ENCODE measurements at regions not wholly inside any gene's neighbourhood (a gene's known extent, or its start where the extent isn't known, plus 50 kb on each side); places are given as distances from the start of the nearest gene placed in this dataset.

DNA sequence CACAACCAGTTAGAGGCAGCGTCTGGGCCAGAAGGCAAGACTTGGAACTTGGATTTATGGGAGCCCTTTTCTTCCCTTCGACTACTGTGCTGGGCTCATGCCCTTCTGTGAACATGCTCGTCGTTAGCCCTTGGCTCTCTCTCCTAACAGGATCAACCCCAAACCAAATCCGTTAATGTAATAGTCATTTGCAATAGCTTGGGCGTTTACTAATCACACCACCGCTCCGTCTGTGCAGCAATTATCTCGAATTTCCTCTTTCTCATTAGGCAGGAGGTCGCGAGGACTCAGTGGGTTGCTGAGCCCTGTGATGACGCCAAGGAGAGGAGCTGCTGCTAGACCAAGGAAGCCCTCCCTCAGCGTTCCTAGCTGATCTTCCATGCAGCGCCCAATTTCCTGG lies 114.7 kb downstream of the ENGASE start:
- DNase-seq (ENCODE audit: low spot score) = no peak
- Mint-ChIP-seq H3K4me3 (no peak overlapping the region), H3K36me3 (no peaks in the 10 kb centered on the region), H3K27me3 (ENCODE audit: low read depth) (peaks cover 8% of the 10 kb centered on the region), H3K27ac (no peak overlapping the region; the same call in 1 of the 2 replicates), H3K9me3 (no peaks in the 10 kb centered on the region), H3K4me1 (peaks cover 60% of the 10 kb centered on the region)
- POLR2A ChIA-PET = no interaction called here
- TF ChIP-seq ZNF671 (CRISPR knock-in tag; IDR thresholded peaks at IDR 0.05) = no peak
- TF ChIP-seq, protein P1, sequence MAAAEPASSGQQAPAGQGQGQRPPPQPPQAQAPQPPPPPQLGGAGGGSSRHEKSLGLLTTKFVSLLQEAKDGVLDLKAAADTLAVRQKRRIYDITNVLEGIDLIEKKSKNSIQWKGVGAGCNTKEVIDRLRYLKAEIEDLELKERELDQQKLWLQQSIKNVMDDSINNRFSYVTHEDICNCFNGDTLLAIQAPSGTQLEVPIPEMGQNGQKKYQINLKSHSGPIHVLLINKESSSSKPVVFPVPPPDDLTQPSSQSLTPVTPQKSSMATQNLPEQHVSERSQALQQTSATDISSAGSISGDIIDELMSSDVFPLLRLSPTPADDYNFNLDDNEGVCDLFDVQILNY (CRISPR knock-in tag; IDR thresholded peaks at IDR 0.05) = no peak
- no peak for TF ChIP-seq TP53 (CRISPR knock-in tag; IDR thresholded peaks at IDR 0.05)
- TF ChIP-seq, protein P2, sequence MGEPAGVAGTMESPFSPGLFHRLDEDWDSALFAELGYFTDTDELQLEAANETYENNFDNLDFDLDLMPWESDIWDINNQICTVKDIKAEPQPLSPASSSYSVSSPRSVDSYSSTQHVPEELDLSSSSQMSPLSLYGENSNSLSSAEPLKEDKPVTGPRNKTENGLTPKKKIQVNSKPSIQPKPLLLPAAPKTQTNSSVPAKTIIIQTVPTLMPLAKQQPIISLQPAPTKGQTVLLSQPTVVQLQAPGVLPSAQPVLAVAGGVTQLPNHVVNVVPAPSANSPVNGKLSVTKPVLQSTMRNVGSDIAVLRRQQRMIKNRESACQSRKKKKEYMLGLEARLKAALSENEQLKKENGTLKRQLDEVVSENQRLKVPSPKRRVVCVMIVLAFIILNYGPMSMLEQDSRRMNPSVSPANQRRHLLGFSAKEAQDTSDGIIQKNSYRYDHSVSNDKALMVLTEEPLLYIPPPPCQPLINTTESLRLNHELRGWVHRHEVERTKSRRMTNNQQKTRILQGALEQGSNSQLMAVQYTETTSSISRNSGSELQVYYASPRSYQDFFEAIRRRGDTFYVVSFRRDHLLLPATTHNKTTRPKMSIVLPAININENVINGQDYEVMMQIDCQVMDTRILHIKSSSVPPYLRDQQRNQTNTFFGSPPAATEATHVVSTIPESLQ (CRISPR knock-in tag; IDR thresholded peaks at IDR 0.05) = no peak
- no peak for TF ChIP-seq NFE2L1 (CRISPR knock-in tag; IDR thresholded peaks at IDR 0.05)
- TF ChIP-seq, protein P3, sequence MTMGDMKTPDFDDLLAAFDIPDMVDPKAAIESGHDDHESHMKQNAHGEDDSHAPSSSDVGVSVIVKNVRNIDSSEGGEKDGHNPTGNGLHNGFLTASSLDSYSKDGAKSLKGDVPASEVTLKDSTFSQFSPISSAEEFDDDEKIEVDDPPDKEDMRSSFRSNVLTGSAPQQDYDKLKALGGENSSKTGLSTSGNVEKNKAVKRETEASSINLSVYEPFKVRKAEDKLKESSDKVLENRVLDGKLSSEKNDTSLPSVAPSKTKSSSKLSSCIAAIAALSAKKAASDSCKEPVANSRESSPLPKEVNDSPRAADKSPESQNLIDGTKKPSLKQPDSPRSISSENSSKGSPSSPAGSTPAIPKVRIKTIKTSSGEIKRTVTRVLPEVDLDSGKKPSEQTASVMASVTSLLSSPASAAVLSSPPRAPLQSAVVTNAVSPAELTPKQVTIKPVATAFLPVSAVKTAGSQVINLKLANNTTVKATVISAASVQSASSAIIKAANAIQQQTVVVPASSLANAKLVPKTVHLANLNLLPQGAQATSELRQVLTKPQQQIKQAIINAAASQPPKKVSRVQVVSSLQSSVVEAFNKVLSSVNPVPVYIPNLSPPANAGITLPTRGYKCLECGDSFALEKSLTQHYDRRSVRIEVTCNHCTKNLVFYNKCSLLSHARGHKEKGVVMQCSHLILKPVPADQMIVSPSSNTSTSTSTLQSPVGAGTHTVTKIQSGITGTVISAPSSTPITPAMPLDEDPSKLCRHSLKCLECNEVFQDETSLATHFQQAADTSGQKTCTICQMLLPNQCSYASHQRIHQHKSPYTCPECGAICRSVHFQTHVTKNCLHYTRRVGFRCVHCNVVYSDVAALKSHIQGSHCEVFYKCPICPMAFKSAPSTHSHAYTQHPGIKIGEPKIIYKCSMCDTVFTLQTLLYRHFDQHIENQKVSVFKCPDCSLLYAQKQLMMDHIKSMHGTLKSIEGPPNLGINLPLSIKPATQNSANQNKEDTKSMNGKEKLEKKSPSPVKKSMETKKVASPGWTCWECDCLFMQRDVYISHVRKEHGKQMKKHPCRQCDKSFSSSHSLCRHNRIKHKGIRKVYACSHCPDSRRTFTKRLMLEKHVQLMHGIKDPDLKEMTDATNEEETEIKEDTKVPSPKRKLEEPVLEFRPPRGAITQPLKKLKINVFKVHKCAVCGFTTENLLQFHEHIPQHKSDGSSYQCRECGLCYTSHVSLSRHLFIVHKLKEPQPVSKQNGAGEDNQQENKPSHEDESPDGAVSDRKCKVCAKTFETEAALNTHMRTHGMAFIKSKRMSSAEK (CRISPR knock-in tag; IDR thresholded peaks at IDR 0.05; ENCODE audit: borderline replicate concordance) = no peak
- CTCF ChIA-PET = interaction anchor here (0.6 to 7.7 kb wide), 13 partner anchors 10 to 203 kb away, joined by 3 to 109 read pairs (median 6); no protein-coding TSS in a partner anchor
- ATAC-seq = no peak

DNA sequence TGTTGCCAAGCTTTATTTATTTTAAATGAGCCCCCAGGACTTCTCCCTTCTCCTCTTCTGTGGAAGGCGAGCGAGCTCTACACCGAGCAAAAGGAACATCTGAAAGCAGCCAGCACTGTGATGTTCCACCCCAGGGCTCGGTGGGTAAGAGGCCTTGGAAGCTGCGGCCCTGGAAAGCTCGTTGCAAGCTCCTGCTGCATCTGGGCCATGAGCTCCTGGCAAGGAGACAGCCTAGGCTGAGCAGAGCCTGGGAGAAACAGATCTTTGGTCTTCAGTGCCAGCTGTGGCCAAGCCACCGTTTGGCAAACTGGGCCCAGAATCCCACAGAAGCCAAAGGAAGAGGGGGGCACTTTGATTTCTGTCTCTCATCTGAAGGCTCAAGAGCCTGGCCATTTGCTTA lies 114.1 kb downstream of the ENGASE start:
- H3K27ac Mint-ChIP-seq = no peak overlapping the region
- DNase-seq (ENCODE audit: low spot score) = no peak
- no peaks in the 10 kb centered on the region for H3K36me3 Mint-ChIP-seq
- ATAC-seq = no peak
- no peaks in the 10 kb centered on the region for H3K9me3 Mint-ChIP-seq
- H3K4me3 Mint-ChIP-seq = no peak overlapping the region
- peaks cover 12% of the 10 kb centered on the region for H3K27me3 Mint-ChIP-seq (ENCODE audit: low read depth)
- ChIA-PET CTCF (interaction anchor here (0.5 to 7.7 kb wide), 26 partner anchors 11 to 520 kb away, joined by 3 to 109 read pairs (median 4); no protein-coding TSS in a partner anchor), POLR2A (interaction anchor here (0.6 kb wide), 1 partner anchor 51 kb away, joined by 3 read pairs; no protein-coding TSS in a partner anchor)
- peaks cover 60% of the 10 kb centered on the region for H3K4me1 Mint-ChIP-seq
- TF ChIP-seq, protein P4, sequence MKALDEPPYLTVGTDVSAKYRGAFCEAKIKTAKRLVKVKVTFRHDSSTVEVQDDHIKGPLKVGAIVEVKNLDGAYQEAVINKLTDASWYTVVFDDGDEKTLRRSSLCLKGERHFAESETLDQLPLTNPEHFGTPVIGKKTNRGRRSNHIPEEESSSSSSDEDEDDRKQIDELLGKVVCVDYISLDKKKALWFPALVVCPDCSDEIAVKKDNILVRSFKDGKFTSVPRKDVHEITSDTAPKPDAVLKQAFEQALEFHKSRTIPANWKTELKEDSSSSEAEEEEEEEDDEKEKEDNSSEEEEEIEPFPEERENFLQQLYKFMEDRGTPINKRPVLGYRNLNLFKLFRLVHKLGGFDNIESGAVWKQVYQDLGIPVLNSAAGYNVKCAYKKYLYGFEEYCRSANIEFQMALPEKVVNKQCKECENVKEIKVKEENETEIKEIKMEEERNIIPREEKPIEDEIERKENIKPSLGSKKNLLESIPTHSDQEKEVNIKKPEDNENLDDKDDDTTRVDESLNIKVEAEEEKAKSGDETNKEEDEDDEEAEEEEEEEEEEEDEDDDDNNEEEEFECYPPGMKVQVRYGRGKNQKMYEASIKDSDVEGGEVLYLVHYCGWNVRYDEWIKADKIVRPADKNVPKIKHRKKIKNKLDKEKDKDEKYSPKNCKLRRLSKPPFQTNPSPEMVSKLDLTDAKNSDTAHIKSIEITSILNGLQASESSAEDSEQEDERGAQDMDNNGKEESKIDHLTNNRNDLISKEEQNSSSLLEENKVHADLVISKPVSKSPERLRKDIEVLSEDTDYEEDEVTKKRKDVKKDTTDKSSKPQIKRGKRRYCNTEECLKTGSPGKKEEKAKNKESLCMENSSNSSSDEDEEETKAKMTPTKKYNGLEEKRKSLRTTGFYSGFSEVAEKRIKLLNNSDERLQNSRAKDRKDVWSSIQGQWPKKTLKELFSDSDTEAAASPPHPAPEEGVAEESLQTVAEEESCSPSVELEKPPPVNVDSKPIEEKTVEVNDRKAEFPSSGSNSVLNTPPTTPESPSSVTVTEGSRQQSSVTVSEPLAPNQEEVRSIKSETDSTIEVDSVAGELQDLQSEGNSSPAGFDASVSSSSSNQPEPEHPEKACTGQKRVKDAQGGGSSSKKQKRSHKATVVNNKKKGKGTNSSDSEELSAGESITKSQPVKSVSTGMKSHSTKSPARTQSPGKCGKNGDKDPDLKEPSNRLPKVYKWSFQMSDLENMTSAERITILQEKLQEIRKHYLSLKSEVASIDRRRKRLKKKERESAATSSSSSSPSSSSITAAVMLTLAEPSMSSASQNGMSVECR (CRISPR knock-in tag; IDR thresholded peaks at IDR 0.05; ENCODE audit: borderline replicate concordance) = no peak
- TF ChIP-seq, protein P5, sequence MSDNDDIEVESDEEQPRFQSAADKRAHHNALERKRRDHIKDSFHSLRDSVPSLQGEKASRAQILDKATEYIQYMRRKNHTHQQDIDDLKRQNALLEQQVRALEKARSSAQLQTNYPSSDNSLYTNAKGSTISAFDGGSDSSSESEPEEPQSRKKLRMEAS (CRISPR knock-in tag; IDR thresholded peaks at IDR 0.05) = no peak
- TF ChIP-seq TEAD4 (CRISPR knock-in tag; IDR thresholded peaks at IDR 0.05) = no peak
- no peak for TF ChIP-seq SMAD3 (CRISPR knock-in tag; IDR thresholded peaks at IDR 0.05; ENCODE audit: borderline replicate concordance)
- no peak for TF ChIP-seq ZNF416 (CRISPR knock-in tag; IDR thresholded peaks at IDR 0.05)
- no peak for TF ChIP-seq ZNF317 (CRISPR knock-in tag; IDR thresholded peaks at IDR 0.05; ENCODE audit: borderline replicate concordance, low read depth)
- no peak for TF ChIP-seq JUN (CRISPR knock-in tag; IDR thresholded peaks at IDR 0.05)

Measured in WTC11 (cell line).